ENCODE measurements at regions not wholly inside any gene's neighbourhood (a gene's known extent, or its start where the extent isn't known, plus 50 kb on each side); places are given as distances from the start of the nearest gene placed in this dataset.

GRCh38 chr17:31598921-31599571 is 207.6 kb downstream of the RAB11FIP4 start:
- TF ChIP-seq, protein P1, sequence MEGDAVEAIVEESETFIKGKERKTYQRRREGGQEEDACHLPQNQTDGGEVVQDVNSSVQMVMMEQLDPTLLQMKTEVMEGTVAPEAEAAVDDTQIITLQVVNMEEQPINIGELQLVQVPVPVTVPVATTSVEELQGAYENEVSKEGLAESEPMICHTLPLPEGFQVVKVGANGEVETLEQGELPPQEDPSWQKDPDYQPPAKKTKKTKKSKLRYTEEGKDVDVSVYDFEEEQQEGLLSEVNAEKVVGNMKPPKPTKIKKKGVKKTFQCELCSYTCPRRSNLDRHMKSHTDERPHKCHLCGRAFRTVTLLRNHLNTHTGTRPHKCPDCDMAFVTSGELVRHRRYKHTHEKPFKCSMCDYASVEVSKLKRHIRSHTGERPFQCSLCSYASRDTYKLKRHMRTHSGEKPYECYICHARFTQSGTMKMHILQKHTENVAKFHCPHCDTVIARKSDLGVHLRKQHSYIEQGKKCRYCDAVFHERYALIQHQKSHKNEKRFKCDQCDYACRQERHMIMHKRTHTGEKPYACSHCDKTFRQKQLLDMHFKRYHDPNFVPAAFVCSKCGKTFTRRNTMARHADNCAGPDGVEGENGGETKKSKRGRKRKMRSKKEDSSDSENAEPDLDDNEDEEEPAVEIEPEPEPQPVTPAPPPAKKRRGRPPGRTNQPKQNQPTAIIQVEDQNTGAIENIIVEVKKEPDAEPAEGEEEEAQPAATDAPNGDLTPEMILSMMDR (tag by site-specific recombination; IDR thresholded peaks at IDR 0.05) = no peak
- TF ChIP-seq ZEB2 (tag by site-specific recombination; IDR thresholded peaks at IDR 0.05) = no peak
- no peak for TF ChIP-seq ZNF211 (tag by site-specific recombination; IDR thresholded peaks at IDR 0.05; ENCODE audit: low read depth)
- TF ChIP-seq ELK4 (IDR thresholded peaks at IDR 0.05; ENCODE audit: borderline replicate concordance, low read depth, low read length) = no peak
- TF ChIP-seq SCRT2 (tag by site-specific recombination; IDR thresholded peaks at IDR 0.05) = no peak
- TF ChIP-seq MZF1 (tag by site-specific recombination; IDR thresholded peaks at IDR 0.05; ENCODE audit: borderline replicate concordance) = no peak
- no peak for TF ChIP-seq ZNF830 (tag by site-specific recombination; IDR thresholded peaks at IDR 0.05; ENCODE audit: low read depth)
- no peak for TF ChIP-seq ZNF114 (tag by site-specific recombination; IDR thresholded peaks at IDR 0.05)
- TF ChIP-seq BCL11B (tag by site-specific recombination; IDR thresholded peaks at IDR 0.05; ENCODE audit: low read depth) = no peak
- no peak for TF ChIP-seq ZBTB7A (tag by site-specific recombination; IDR thresholded peaks at IDR 0.05; ENCODE audit: low read depth)

Measured in HEK293 (cell line).